Liver (tissue), 7 donors: ENCODE measurements at regions not wholly inside any gene's neighbourhood (a gene's known extent, or its start where the extent isn't known, plus 50 kb on each side); places are given as distances from the start of the nearest gene placed in this dataset.

Experiments used
- DNase-seq: peaks from one replicate; pipeline ENCODE4 v3.0.0-alpha.2; 2017; ENCODE audit warnings: low spot score
- H3K27ac ChIP-seq, 2 donors: one replicate each; pipeline ENCODE4 v1.7.0; 2013; ENCODE audit warnings: inconsistent platforms in 2 of 2, low read length in 2 of 2, control low read depth in 1 of 2, low read depth in 1 of 2, mild to moderate bottlenecking in 1 of 2
- H3K27me3 ChIP-seq, 4 donors: one replicate each; pipeline versions ENCODE4 v1.6.1 to v1.7.0; 2013; ENCODE audit warnings: low read length in 3 of 4, inconsistent platforms in 1 of 4, mild to moderate bottlenecking in 1 of 4, moderate library complexity in 1 of 4; ENCODE audit not compliant: control insufficient read depth in 4 of 4, insufficient read depth in 4 of 4
- H3K36me3 ChIP-seq, 4 donors: one replicate each; pipeline versions ENCODE4 v1.6.1 to v1.7.0; 2013; ENCODE audit warnings: low read length in 3 of 4, mild to moderate bottlenecking in 3 of 4, low read depth in 1 of 4, moderate library complexity in 1 of 4; ENCODE audit not compliant: control insufficient read depth in 4 of 4, insufficient read depth in 3 of 4
- H3K4me1 ChIP-seq, 4 donors: one replicate each; pipeline versions ENCODE4 v1.6.1 to v1.7.0; 2013; ENCODE audit warnings: low read length in 3 of 4, mild to moderate bottlenecking in 3 of 4, moderate library complexity in 1 of 4; ENCODE audit not compliant: control insufficient read depth in 4 of 4, insufficient read depth in 4 of 4
- H3K4me3 ChIP-seq, 3 donors: one replicate each; pipeline versions ENCODE4 v1.6.1 to v1.7.0; 2013; ENCODE audit warnings: low read length in 3 of 3, control low read depth in 1 of 3, low read depth in 1 of 3, mild to moderate bottlenecking in 1 of 3
- H3K9ac ChIP-seq, 2 donors: one replicate each; pipeline ENCODE4 v1.7.0; 2013; ENCODE audit warnings: low read length in 2 of 2, mild to moderate bottlenecking in 2 of 2, moderate library complexity in 2 of 2, control low read depth in 1 of 2, low read depth in 1 of 2
- H3K9me3 ChIP-seq, 4 donors: one replicate each; pipeline versions ENCODE4 v1.6.1 to v1.7.0; 2013; ENCODE audit warnings: low read length in 3 of 4; ENCODE audit not compliant: control insufficient read depth in 4 of 4
- ATF3 ChIP-seq: IDR thresholded peaks from 2 replicates; pipeline ENCODE4 v1.6.1; 2016; ENCODE audit warnings: antibody characterized with exemption
- GABPA ChIP-seq, 2 donors: IDR thresholded peaks in 1 of 2; conservative IDR thresholded peaks in 1 of 2; 2 replicates each; pipeline ENCODE4 v1.6.1; 2016; ENCODE audit warnings: antibody characterized with exemption in 2 of 2, mild to moderate bottlenecking in 1 of 2, moderate library complexity in 1 of 2
- HNF4A ChIP-seq, 2 donors: conservative IDR thresholded peaks; 2 replicates each; pipeline ENCODE4 v1.6.1; 2016; ENCODE audit warnings: antibody characterized with exemption in 2 of 2, mild to moderate bottlenecking in 2 of 2
- HNF4G ChIP-seq: IDR thresholded peaks from 2 replicates; pipeline ENCODE4 v1.6.1; 2016; ENCODE audit warnings: antibody characterized with exemption
- JUND ChIP-seq, 2 donors: IDR thresholded peaks; 2 replicates each; pipeline ENCODE4 v1.6.1; 2016; ENCODE audit warnings: antibody characterized with exemption in 2 of 2
- MAX ChIP-seq: IDR thresholded peaks from 2 replicates; pipeline ENCODE4 v1.6.1; 2016; ENCODE audit warnings: antibody characterized with exemption
- RAD21 ChIP-seq, 2 donors: IDR thresholded peaks; 2 replicates each; pipeline ENCODE4 v1.6.1; 2016; ENCODE audit warnings: antibody characterized with exemption in 2 of 2, mild to moderate bottlenecking in 2 of 2
- RXRA ChIP-seq, 2 donors: IDR thresholded peaks; 2 replicates each; pipeline ENCODE4 v1.6.1; 2017 to 2018; ENCODE audit warnings: antibody characterized with exemption in 2 of 2, mild to moderate bottlenecking in 1 of 2
- SP1 ChIP-seq: IDR thresholded peaks from 2 replicates; pipeline ENCODE4 v1.6.1; 2018; ENCODE audit warnings: antibody characterized with exemption, mild to moderate bottlenecking
- YY1 ChIP-seq: IDR thresholded peaks from 2 replicates; pipeline ENCODE4 v1.6.1; 2016; ENCODE audit warnings: antibody characterized with exemption, mild to moderate bottlenecking
- ZBTB33 ChIP-seq: IDR thresholded peaks from 2 replicates; pipeline ENCODE4 v1.6.1; 2016; ENCODE audit warnings: antibody characterized with exemption
- WGBS: extraction: QIAGEN DNeasy Blood & Tissue Kit; methylation state at CpG from one replicate; pipeline ENCODE4 v1.1.7; 2013; 5-methylcytosine and 5-hydroxymethylcytosine counted together
- donor health status: healthy.
- donor health status: healthy.
- donor health status: healthy.
- donor health status: healthy.

- no peak for TF ChIP-seq RAD21 (IDR thresholded peaks at IDR 0.05)
- no peaks in the 10 kb centered on the region for H3K4me1 ChIP-seq
- H3K27me3 ChIP-seq: no peaks in the 10 kb centered on the region
- no peak overlapping the region for H3K4me3 ChIP-seq
- 55% methylated on average over 3 of the region's 3 CpGs for WGBS
- DNase-seq: no peak
- no peak overlapping the region for H3K9ac ChIP-seq
- H3K27ac ChIP-seq: no peak overlapping the region
- H3K36me3 ChIP-seq: no peaks in the 10 kb centered on the region
- no peaks in the 10 kb centered on the region for H3K9me3 ChIP-seq
Observed at GRCh38 chr20:39123185-39123557, 161.0 kb downstream of the DHX35 start.

GRCh38 chr20:39117491-39117890 is 155.3 kb downstream of the DHX35 start:
- Histone ChIP-seq H3K36me3 (no peaks in the 10 kb centered on the region), H3K9ac (no peak overlapping the region), H3K4me1 (no peaks in the 10 kb centered on the region), H3K27me3 (peaks cover 0 to 7% (median 2%) of the 10 kb centered on the region in 4 donors), H3K9me3 (no peaks in the 10 kb centered on the region), H3K27ac (no peak overlapping the region), H3K4me3 (no peak overlapping the region)
- TF ChIP-seq YY1 (no peak), RXRA (IDR thresholded peaks at IDR 0.05) (no peak), ZBTB33 (no peak), JUND (IDR thresholded peaks at IDR 0.05) (peak in 1 of 2 donors; percentile 42), SP1 (no peak), HNF4G (no peak), GABPA (IDR thresholded peaks at IDR 0.05 in 1 of 2, conservative IDR thresholded peaks at IDR 0.05 in 1 of 2) (no peak), RAD21 (IDR thresholded peaks at IDR 0.05) (no peak), ATF3 (no peak)
- no peak for DNase-seq

GRCh38 chr20:39116020-39116419 is 153.9 kb downstream of the DHX35 start:
- 87% methylated on average over 2 of the region's 2 CpGs for WGBS
- Histone ChIP-seq H3K9me3 (no peaks in the 10 kb centered on the region), H3K4me3 (no peak overlapping the region), H3K9ac (no peak overlapping the region), H3K27ac (no peak overlapping the region), H3K4me1 (no peaks in the 10 kb centered on the region), H3K36me3 (no peaks in the 10 kb centered on the region), H3K27me3 (peaks cover 0 to 7% (median 2%) of the 10 kb centered on the region in 4 donors)
- TF ChIP-seq ZBTB33 (no peak), ATF3 (no peak), JUND (IDR thresholded peaks at IDR 0.05) (no peak), GABPA (IDR thresholded peaks at IDR 0.05 in 1 of 2, conservative IDR thresholded peaks at IDR 0.05 in 1 of 2) (no peak), YY1 (no peak), MAX (no peak), HNF4G (no peak), HNF4A (conservative IDR thresholded peaks at IDR 0.05) (no peak)
- no peak for DNase-seq
